GM12891 (cell line): ENCODE measurements at regions not wholly inside any gene's neighbourhood (a gene's known extent, or its start where the extent isn't known, plus 50 kb on each side); places are given as distances from the start of the nearest gene placed in this dataset.

Experiments used
- SPI1 ChIP-seq: IDR thresholded peaks from 2 replicates; pipeline ENCODE4 v1.6.1; 2011; ENCODE audit warnings: low read depth, low read length, control low read depth
- TAF1 ChIP-seq: IDR thresholded peaks from 2 replicates; pipeline ENCODE4 v1.6.1; 2011; ENCODE audit warnings: low read depth, low read length, control low read depth

DNA sequence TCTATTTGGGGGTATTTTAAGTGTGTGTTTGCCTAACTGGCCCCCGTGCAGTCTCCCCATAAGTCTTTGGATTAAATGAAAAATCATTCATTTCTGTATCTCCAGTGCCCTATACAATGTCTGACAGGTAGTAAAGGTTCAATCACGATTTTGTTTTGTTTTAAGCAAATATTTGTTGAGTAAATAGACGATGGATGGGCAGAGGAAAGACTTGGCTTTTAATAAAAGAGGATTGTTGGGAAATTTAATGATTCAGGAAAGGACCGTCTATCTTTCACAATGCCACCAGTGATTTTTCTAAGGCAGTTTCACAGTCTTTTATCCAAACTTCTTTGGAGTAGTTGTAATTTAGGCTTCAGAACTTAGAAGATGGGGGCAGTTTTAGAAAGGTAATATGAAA, 636.6 kb upstream of the GOT2 start:
- TF ChIP-seq SPI1 (no peak), TAF1 (no peak)
